ENCODE measurements at regions not wholly inside any gene's neighbourhood (a gene's known extent, or its start where the extent isn't known, plus 50 kb on each side); places are given as distances from the start of the nearest gene placed in this dataset.

DNA sequence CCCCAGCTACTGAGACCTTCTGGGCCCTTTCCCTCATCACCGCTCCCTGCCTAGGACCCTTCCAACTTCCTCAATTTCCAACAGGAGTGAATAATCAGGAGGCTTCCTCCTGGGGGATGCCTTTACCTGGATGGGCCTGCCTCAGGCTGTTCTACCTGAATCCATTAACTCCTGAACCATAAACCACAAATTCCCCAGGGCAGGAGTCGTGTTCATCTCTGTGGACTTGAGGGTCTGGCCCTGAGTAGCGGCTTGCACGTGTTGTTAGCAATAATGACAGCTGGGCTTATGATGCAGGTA, 105.1 kb upstream of the GPR26 start:
- DNase-seq, result no peak

DNA sequence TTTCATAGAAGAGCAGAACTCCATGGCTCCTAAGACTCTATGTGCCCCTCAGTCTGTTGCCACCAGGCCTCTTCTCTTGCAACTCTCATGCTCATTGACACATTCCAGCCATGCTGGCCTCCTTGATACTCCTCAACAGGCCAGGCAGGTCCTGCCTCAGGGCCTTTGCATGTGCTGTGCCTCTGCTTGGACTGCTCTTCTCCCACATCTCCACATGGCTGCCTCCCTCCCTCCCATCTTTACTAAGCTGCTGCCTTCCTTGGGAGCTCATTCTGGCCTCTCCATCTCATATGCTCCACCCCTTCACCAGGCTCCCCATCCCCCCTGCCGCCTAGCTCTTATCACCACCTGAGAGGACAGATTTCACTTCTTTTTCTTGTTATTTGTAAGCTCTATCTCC, 103.8 kb upstream of the GPR26 start:
- no peak for DNase-seq

DNA sequence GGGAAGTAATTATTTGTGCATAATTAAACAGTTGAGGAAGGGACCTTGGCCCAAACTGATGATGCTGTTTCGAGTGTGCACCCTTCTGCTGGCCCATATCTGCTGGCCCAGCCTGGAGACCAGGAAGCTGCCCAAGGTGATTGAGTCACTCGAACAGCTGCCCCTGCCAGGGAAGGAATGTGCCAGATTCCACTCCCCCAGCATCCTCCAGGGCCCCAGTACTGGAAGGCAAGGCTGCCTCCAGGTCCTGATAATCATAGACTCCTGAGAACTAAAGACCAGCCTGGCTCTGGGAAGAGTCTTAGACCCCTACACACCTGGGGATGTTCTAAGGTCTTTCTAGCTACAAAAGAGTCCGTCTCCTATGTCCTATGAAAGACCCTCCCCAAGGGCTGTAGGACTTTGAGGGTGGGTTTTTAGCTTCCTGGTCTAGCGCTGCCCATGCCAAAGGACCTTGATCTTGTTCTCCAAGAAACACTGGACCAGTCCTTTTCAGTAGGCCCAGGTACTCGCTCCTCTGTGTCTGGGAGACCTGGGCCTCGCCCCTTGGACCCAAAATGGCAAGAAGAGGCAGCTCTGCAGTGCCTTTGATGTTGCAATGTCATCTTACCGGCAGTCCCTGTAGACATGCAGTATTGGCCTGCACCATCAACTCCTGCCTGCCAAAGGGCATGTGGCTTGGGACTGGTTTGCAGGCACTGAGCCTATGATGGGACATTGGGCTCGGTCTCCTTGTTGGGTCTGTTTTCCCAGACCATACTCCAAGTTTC, 103.2 kb upstream of the GPR26 start:
- DNase-seq, result no peak

DNA sequence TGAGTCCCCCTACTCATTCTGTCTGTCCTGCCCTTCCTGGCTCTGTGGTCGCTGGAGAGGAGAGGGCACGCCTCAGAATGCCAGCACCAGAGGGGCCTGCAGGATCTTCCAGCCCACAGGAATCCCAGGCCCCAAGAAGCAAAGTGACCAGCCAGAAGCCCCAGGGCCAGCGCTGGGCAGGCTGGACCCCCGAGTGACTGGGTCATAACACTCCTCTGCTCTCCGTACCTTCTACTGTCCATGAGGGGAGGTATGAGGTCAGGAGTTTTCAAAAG, 102.6 kb upstream of the GPR26 start:
- no peak for DNase-seq

DNA sequence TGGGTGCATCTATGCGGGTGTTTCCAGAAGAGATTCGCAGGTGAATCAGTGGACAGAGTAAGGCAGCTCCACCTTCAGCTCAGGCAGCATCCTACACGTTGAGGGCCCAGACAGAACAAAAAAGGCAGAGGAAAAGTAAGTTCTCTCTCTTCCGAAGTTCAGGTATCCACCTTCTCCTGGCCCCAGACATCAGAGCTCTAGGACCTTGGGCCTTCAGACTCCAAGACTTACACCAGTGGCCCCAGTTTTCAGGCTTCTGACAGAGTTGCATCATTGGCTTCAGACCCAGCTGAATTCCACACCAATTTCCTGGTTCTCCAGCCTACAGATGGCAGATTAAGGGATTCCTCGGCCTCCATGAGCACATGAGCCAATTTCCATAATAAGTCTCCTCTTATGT, 102.2 kb upstream of the GPR26 start:
- no peak for DNase-seq

DNA sequence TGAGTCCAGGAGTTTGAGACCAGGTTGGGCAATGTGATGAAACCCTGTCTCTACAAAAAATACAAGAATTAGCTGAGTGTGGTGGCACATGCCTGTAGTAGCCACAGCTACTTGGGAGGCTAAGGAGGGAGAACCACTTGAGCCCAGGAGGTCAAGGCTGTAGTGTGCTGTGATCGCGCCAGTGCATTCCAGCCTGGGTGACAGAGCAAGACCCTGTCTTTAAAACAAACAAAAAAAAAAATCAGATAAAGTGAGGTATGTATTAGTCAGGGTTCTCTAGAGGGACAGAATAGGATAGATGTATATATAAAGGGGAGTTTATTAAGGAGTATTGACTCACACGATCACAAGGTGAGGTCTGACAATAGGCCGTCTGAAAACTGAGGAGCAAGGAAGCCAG, 101.5 kb upstream of the GPR26 start:
- no peak for DNase-seq

DNA sequence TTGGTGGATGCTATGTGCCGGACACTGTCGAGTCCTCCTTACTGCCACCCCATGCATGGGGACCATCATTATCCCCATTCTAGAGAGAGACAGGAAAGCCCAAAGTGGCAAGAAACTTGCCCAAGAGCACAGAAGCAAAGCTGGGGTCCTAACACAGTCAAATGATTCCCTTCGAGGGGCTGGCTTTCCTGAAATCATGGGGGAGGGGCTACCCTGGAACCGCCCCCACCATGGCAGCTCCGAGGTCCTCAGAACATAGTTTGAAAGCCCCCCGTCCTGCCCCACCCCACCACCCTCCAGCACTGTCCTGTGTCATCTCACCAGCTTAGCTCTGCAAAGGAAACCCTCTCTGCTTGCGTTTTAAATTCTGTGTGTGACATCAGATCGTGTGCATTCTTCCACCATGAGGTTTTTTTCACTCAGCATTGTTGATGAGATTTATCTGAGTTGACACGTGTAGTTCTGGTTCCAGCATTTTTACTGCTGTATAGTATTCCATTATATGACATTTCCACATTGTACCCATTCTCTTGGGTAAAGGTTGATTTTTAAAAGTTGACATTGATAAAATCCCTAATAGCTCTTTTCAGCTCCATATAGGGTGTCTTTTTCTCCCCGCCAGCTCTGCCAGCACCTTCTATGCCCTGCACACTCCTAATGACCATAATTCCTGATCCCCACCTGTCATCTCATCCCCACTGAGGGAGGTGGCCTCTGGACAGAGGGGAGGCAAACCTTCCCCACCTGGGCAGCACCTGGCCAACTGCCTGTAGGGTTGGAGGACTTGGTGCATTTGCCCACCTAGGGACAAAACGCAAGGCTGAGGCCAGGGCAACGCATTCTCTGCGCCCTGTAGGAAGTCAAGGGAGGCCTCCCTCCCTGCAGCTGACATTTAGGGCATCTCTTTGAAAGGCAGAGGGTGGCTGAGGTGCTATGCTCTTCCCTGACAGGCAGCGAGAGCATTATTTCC, 100.2 kb upstream of the GPR26 start:
- DNase-seq, result no peak

DNA sequence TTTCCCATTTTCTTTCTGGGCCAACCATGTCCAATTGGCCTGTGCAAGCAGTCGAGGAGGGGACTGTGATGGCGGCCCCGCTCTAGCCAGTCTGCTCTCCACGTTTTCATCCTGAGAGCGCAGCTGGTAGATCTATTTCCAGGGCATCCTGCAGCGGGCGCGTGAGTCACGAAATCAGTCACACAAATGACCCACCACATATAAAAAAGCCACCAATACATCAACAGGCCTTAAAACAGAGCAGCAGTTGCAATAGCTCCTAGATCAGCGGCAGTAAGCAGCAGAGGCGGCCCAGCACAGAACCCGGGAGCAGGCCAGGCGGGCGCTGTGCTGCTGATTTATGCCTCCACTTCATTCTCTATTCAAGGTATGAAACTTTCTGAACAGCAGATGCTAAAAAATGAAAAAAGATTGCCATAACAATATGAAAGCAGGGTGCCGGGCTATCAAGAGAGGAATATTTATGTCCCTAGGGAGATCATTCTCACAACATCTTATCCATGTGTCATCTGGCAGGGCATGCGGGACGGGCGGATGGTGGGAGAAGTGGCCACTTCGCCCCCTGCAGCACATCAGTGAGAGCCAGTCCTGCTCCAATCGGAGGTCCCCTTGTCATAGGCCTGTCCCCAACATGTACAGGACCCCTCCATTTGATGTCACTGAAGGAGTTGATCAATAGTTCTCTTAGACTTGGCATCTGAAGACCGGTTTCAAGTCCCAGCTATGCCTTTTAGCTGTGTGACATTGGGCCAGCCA, 98.0 kb upstream of the GPR26 start:
- no peak for DNase-seq

DNA sequence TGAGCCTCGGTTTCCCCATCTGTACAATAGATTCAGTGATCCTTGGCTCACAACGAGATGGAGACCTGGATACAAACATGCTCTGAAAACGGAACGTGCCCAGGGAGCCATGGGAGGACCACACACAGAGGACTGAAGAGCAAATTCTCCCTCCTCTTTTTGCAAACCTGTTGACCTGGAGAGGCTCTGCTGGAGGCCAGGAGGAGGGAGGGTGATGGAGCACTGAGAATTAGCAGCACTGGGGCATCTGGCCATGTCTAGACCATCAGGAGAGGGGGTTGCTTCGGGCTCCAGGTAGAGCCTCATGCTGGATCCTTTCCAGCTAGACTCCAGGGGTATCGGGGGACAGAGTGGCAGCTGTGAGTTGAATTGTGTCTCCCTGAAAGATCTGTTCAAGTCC, 97.4 kb upstream of the GPR26 start:
- no peak for DNase-seq

DNA sequence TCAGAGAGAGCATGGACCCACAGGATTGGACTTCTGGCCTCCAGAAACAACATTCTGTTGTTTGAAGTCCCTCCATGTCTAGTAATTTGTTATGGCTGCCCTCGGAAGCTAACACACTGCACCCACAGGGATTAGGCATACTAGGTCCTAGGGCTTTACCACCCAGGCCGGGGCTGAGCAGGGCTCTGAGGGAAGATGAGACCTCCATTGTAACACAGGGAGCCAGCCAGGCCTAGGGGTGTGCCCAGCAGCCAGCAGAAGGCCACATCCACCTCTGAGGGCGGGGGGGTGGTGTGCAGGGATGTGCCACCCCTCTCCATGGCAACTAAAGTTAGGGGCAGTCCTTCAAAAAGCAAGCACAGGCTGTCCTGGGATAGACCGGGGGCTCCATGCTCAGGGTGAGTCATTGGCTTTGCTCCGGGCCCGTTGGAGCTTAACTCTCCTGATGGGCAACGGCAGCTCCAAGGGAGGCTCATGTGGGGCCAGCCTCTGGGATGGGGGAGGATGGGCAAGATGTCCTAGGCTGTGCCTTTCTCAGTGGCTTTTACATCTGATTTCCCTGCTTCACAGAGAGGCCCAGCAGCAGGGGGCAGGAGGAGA, 96.6 kb upstream of the GPR26 start:
- no peak for DNase-seq

DNA sequence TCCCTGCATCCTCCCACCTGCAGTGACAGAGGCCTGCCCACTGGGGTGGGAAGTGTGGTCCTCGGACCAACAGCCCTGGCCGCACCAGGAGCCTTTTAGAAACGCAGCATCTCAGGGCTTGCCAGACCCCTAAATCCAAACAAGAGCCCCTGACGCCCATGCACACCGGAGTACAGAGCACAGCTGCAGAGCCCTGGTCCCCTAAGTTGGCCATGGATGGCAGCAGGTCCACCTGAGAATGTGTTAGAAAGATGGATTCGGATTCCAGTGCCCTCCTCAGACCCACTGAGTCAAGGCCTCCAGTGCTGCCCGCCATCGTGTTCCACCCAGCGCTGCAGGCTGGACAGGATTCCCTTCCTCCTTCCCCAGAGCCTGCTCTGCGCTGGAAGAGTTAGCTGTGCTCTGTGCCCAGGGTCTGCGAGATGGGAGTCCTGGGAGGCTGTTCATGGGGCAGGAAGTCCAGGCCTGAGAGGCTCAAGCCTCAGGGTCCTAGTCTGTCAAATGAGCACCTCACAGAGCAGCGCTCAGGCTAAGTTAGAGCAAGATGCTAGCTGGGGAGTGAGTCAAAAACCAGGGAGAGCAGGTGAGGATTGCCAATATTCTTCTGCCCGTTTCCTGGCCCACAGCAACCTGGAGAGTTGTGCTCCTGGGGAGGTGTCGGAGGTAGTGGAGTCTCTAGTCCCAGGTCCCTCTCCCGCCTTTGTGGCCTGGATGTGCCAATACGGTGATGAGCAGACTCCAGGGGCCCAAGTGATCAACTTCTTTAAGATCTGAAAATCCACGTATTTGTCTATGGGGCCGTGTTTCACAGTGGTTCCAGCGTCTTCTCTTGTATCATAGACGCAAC, 95.9 kb upstream of the GPR26 start:
- DNase-seq, result no peak

DNA sequence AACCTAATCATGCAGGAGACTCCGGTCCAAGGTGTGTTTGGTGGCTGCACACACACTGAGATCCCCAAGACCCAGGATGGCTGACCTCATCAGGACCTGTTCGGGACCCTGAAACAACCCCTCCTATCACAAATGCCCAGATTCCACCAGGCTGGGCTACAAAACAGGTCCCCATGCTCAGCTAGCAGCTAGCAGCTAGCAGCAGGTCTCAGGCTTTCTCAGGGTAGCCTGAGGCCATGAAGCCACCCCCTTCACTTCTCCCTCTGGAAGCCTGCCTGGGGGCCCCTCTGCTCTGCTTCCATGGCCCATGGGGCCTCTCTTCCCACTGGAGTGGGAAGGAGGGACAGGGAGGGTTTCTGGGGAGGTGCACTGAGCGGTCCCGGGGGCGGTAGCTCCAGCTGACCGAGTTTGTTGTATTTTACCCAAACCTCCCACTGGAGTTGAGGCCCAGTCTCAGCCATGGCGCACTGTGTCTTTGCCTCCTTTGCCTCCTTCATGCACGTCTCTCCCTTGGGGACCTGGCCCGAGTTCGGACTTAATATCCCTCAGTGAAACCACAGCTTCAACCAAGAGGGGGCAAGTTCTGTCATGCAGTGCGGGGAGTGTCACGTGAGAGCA, 95.1 kb upstream of the GPR26 start:
- no peak for DNase-seq

DNA sequence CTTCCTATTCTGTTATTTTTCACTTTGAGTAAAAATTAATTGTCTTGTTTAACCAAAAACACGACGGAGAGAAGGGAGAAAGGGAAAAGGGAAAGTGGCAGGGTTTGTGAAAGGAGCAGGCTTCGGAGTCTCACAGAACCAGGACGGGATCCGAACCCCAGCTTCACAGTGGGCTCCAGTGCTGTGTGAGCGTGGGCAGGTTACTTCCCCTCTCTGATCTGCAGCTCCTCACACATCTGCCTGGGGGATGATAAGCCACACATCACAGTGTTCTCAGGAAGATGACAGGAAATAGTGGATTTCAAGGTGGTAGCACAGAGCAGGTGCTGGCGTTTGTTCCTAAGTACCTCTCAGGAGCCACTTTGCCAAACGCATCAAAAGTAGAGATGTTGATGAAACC, 94.2 kb upstream of the GPR26 start:
- no peak for DNase-seq

DNA sequence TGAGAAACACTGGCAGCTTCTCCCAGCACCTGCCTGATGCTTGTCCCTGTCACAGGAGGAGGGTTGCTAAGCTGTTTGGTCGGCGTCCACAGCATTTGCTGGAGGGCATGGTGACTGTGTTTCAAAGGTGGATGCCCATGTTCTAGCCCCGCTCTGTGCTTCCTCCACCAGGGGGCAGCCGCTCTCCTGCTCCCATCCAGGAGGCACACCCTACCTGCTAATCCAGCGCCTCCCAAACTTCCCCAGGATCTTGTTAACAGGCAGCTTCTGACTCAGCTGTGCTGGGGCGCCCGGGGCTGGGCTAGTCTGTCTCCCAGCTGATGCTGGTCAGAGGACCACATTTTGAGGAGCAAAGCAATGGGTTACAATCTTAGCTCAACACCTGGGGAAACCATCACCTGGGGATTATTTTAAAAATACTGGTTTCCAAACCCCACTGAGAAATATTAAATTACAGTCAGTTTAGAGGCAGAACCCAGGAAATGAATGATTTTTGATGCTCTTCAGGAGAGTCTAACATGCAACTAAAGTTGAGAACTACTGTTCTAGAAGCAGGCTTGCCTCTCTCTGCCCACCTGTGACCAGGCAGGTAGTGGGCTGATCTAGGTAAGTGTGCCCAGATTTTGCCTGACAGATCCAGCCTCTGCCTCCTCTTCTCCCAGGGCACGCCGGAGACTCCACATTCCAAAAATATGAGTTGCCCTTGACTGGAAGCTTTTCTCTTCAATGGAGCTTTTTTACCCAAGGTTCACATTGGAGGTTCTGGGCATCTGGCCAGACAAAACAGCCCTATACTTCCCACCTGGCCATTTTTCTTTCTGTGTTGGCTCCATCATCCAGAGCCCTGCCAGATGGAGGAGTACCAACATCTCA, 92.7 kb upstream of the GPR26 start:
- DNase-seq, result peak; percentile 17

DNA sequence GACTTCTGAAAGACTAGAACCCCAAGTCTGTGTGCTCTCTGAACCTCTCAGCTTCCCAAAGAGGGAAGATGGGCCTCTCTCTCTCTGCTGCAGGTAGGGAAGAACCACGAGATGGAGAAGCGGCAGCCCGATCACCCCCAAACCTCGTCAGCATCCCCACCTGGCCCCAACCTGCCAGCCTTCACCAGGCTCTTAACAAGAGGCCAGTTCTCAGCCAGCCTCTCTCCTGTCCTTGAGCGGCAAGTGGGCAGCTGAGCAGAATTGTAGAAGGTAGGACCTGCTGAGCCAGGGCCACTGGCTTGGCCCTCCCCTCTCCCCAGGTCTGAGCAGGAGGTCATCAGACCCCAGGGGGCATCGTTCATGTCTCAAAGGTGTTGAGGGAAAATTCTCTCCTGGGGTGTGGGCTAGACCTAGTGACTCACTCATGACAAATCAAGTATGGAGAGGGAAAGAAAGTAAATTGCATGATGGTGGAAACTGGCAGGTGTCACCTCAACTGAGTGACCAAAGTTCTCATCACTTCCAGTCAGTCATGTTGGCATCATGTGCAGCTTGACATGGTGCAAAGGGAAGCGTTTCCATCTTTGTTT, 92.0 kb upstream of the GPR26 start:
- no peak for DNase-seq

DNA sequence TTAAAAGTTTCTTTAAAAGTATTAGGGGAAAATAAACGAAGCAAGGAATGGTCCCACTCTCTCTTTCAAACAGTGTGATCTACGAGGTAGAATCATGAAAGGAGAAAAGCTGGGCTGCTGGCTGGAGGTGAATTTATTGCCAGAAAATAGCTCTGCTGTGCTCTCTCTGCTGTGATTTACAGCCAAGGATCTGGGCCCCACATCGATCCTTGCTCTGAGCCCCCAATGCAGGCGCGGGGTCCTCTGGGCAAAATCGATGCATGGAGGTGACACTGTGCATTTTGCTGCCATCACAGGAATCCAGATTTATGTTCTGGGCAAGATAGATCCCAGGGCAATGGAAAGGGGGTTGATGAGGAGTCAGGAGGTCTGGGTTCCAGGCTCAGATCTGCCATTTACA, 91.0 kb upstream of the GPR26 start:
- no peak for DNase-seq

DNA sequence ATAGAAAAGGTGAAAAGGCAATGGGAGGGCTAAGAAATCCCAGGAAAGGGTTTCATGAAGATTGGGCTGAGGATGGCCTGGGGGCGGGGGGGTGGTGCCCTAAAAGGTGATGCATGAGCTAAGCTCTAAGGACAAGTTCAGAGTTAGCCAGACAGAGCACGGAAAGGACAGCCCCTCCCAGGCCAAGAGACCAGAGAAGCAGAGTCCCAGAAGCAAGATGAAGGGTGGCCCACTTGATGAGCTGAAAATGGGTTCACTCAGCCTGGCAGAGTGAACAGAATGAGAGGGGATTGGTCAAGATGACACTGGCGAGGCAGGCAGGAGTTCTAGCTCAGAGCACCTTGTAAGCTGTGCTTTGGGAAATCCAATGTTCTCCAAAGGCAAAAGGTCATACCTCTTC, 89.4 kb upstream of the GPR26 start:
- DNase-seq, result no peak

DNA sequence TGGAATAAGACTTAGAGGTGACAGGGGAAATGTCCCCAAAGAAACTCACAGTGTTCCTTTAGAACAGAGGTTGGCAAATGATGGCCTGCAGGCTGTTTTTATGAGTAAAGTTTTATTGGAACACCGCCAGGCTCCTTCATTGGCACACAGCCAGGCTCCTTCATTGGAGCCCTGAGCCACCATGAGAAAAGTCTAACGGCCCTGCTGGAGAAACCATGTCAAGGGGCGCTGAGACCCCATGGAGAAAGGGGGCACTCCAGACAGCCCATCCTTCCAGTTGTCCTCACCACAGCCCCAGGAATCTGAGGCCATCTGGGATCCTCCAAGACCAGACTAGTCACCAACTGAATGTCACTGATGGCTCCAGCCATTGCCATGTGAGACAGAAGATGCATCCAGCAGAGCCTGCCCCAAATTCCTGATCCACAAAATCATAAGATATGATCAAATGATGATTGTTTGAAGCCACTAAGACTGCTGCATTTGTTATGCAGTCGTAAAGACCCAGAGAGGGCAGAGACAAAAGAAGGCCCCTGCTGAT, 88.2 kb upstream of the GPR26 start:
- DNase-seq, result no peak

DNA sequence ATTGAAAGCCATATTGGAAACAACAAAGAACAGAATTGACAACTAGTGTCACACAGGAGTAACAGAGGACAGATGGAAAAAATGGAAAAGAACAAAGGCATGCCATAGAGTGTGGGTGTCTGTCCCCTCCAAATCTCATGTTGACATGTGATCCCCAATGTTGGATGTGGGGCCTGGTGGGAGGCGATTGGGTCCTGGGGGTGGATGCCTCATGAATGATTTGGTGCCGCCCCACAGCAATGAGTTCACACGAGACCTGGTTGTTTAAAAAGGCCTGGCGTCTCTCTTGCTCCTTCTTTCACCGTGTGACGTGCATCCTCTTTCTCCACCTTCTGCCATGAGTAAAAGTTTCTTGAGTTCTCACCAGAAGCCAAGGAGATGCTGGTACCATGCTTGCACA, 87.4 kb upstream of the GPR26 start:
- no peak for DNase-seq

DNA sequence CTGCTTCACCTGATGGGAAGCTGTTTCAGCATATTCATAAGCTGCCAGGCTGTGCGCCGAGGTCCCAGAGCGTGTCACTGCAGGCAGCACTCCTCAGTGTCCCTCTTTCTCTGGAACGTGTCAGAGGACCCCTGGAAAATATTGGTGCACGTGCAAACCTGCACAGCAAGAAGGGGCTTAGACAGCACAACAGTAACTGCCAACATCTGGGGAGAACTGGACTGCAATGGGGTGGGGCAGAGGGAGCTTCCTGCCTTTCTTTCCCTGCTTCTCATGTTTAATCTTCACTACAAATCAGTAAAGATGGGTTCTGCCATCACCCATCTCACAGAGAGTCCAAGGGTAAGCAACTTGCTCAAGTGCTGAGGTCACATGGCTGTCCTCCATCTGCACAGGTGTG, 86.5 kb upstream of the GPR26 start:
- DNase-seq, result no peak
